Nephron (organoid): ENCODE measurements at regions not wholly inside any gene's neighbourhood (a gene's known extent, or its start where the extent isn't known, plus 50 kb on each side); places are given as distances from the start of the nearest gene placed in this dataset.

Source experiments
- H3K27ac Mint-ChIP-seq, 3 experiments: 2 replicates each; pipeline ENCODE4 v1.8.0; 2020; ENCODE audit warnings: mixed read lengths in 3 of 3, mild to moderate bottlenecking in 2 of 3, moderate library complexity in 1 of 3
- H3K27me3 Mint-ChIP-seq: 2 replicates; pipeline ENCODE4 v1.8.0; 2021; ENCODE audit warnings: low read depth, mild to moderate bottlenecking, moderate library complexity, mixed read lengths
- H3K36me3 Mint-ChIP-seq: 2 replicates; pipeline ENCODE4 v1.8.0; 2020; ENCODE audit warnings: low read depth, mixed read lengths
- H3K4me1 Mint-ChIP-seq: 2 replicates; pipeline ENCODE4 v1.8.0; 2020; ENCODE audit warnings: mixed read lengths
- H3K4me3 Mint-ChIP-seq, 3 experiments: 2 replicates each; pipeline ENCODE4 v1.8.0; 2020; ENCODE audit warnings: mild to moderate bottlenecking in 3 of 3, mixed read lengths in 3 of 3, moderate library complexity in 2 of 3
- H3K9me3 Mint-ChIP-seq: 2 replicates; pipeline ENCODE4 v1.8.0; 2020; ENCODE audit warnings: mixed read lengths
- CTCF ChIP-seq, 3 experiments: fragments of 200-600 bp; sonication (generic); IDR thresholded peaks; one replicate each; pipeline ENCODE4 v1.5.0; 2021; ENCODE audit warnings: antibody characterized with exemption in 3 of 3; ENCODE audit not compliant: unreplicated experiment in 3 of 3

GRCh38 chr1:222167111-222167510 is 380.8 kb downstream of the HHIPL2 start:
- no peaks in the 10 kb centered on the region for H3K36me3 Mint-ChIP-seq
- H3K9me3 Mint-ChIP-seq, result peaks cover 22% of the 10 kb centered on the region
- H3K27ac Mint-ChIP-seq, result no peak overlapping the region
- peaks cover 4% of the 10 kb centered on the region for H3K27me3 Mint-ChIP-seq
- TF ChIP-seq CTCF (IDR thresholded peaks at IDR 0.05; ENCODE audit: unreplicated experiment in 3 of 3), result peak in 2 of 3 experiments; percentile 19 to 40
- peaks cover 6% of the 10 kb centered on the region for H3K4me1 Mint-ChIP-seq
- H3K4me3 Mint-ChIP-seq, result no peak overlapping the region

GRCh38 chr1:222165629-222166028 is 382.3 kb downstream of the HHIPL2 start:
- H3K36me3 Mint-ChIP-seq, result no peaks in the 10 kb centered on the region
- no peak overlapping the region for H3K4me3 Mint-ChIP-seq
- H3K27ac Mint-ChIP-seq, result no peak overlapping the region
- peaks cover 14% of the 10 kb centered on the region for H3K9me3 Mint-ChIP-seq
- H3K4me1 Mint-ChIP-seq, result peaks cover 6% of the 10 kb centered on the region
- peaks cover 4% of the 10 kb centered on the region for H3K27me3 Mint-ChIP-seq
- TF ChIP-seq CTCF (IDR thresholded peaks at IDR 0.05; ENCODE audit: unreplicated experiment in 3 of 3), result no peak

- Mint-ChIP-seq H3K27ac (no peak overlapping the region), H3K4me3 (no peak overlapping the region), H3K27me3 (peaks cover 4% of the 10 kb centered on the region), H3K9me3 (peaks cover 4% of the 10 kb centered on the region), H3K4me1 (peaks cover 6% of the 10 kb centered on the region), H3K36me3 (no peaks in the 10 kb centered on the region)
- no peak for TF ChIP-seq CTCF (IDR thresholded peaks at IDR 0.05; ENCODE audit: unreplicated experiment in 3 of 3)
These were observed 384.0 kb downstream of the HHIPL2 start for GRCh38 chr1:222163895-222164294.

- no peak for TF ChIP-seq CTCF (IDR thresholded peaks at IDR 0.05; ENCODE audit: unreplicated experiment in 3 of 3)
- no peaks in the 10 kb centered on the region for H3K36me3 Mint-ChIP-seq
- peaks cover 15% of the 10 kb centered on the region for H3K9me3 Mint-ChIP-seq
- no peak overlapping the region for H3K27ac Mint-ChIP-seq
- H3K4me1 Mint-ChIP-seq, result peaks cover 6% of the 10 kb centered on the region
- peaks cover 4% of the 10 kb centered on the region for H3K27me3 Mint-ChIP-seq
- no peak overlapping the region for H3K4me3 Mint-ChIP-seq
These were observed 386.2 kb downstream of the HHIPL2 start for GRCh38 chr1:222161676-222162075.

- Mint-ChIP-seq H3K27me3 (no peaks in the 10 kb centered on the region), H3K4me1 (no peaks in the 10 kb centered on the region), H3K4me3 (no peak overlapping the region), H3K27ac (no peak overlapping the region), H3K36me3 (no peaks in the 10 kb centered on the region), H3K9me3 (peaks cover 14% of the 10 kb centered on the region)
- TF ChIP-seq CTCF (IDR thresholded peaks at IDR 0.05; ENCODE audit: unreplicated experiment in 3 of 3), result no peak
These were observed 390.3 kb downstream of the HHIPL2 start for GRCh38 chr1:222157612-222158011.

GRCh38 chr1:222140206-222140605 is 398.3 kb upstream of the DUSP10 start:
- Mint-ChIP-seq H3K9me3 (peaks cover 21% of the 10 kb centered on the region), H3K4me3 (no peak overlapping the region), H3K36me3 (no peaks in the 10 kb centered on the region), H3K27me3 (no peaks in the 10 kb centered on the region), H3K4me1 (no peaks in the 10 kb centered on the region), H3K27ac (no peak overlapping the region)
- TF ChIP-seq CTCF (IDR thresholded peaks at IDR 0.05; ENCODE audit: unreplicated experiment in 3 of 3), result no peak
